ENCODE measurements at regions not wholly inside any gene's neighbourhood (a gene's known extent, or its start where the extent isn't known, plus 50 kb on each side); places are given as distances from the start of the nearest gene placed in this dataset.
"Not testable (repeated sequence)": the region's sequence is repeated elsewhere in the genome, so short reads cannot be mapped to it uniquely, and the experiment has no call there.

- no peak for DNase-seq (ENCODE audit: low spot score)
- H3K27ac Mint-ChIP-seq (ENCODE audit: unreplicated experiment): no peak overlapping the region
- H3K36me3 Mint-ChIP-seq (ENCODE audit: low read depth, unreplicated experiment): no peaks in the 10 kb centered on the region
- H3K9me3 Mint-ChIP-seq (ENCODE audit: unreplicated experiment): no peaks in the 10 kb centered on the region
- H3K27me3 Mint-ChIP-seq (ENCODE audit: unreplicated experiment): peaks cover 1% of the 10 kb centered on the region
- no peak for TF ChIP-seq CTCF (IDR thresholded peaks at IDR 0.05; ENCODE audit: unreplicated experiment)
- H3K4me1 Mint-ChIP-seq (ENCODE audit: unreplicated experiment): no peaks in the 10 kb centered on the region
- no peak overlapping the region for H3K4me3 Mint-ChIP-seq (ENCODE audit: unreplicated experiment)
Observed at GRCh38 chr11:97007283-97007682, 617.5 kb downstream of the JRKL start.

- H3K36me3 Mint-ChIP-seq (ENCODE audit: low read depth, unreplicated experiment): no peaks in the 10 kb centered on the region
- no peak for DNase-seq (ENCODE audit: low spot score)
- no peak overlapping the region for H3K4me3 Mint-ChIP-seq (ENCODE audit: unreplicated experiment)
- H3K27me3 Mint-ChIP-seq (ENCODE audit: unreplicated experiment): peaks cover 1% of the 10 kb centered on the region
- H3K27ac Mint-ChIP-seq (ENCODE audit: unreplicated experiment): no peak overlapping the region
- TF ChIP-seq CTCF (IDR thresholded peaks at IDR 0.05; ENCODE audit: unreplicated experiment): no peak
- H3K9me3 Mint-ChIP-seq (ENCODE audit: unreplicated experiment): no peaks in the 10 kb centered on the region
- no peaks in the 10 kb centered on the region for H3K4me1 Mint-ChIP-seq (ENCODE audit: unreplicated experiment)
Observed at GRCh38 chr11:97009613-97010012, 619.8 kb downstream of the JRKL start.

GRCh38 chr11:97010997-97011396, 621.2 kb downstream of the JRKL start:
- DNase-seq (ENCODE audit: low spot score); H3K4me3 Mint-ChIP-seq (ENCODE audit: unreplicated experiment); H3K27me3 Mint-ChIP-seq (ENCODE audit: unreplicated experiment); H3K4me1 Mint-ChIP-seq (ENCODE audit: unreplicated experiment); H3K36me3 Mint-ChIP-seq (ENCODE audit: low read depth, unreplicated experiment); H3K9me3 Mint-ChIP-seq (ENCODE audit: unreplicated experiment); H3K27ac Mint-ChIP-seq (ENCODE audit: unreplicated experiment): not testable (repeated sequence)

GRCh38 chr11:97015327-97015726, 625.5 kb downstream of the JRKL start:
- H3K27ac Mint-ChIP-seq (ENCODE audit: unreplicated experiment): no peak overlapping the region
- DNase-seq (ENCODE audit: low spot score): no peak
- no peaks in the 10 kb centered on the region for H3K9me3 Mint-ChIP-seq (ENCODE audit: unreplicated experiment)
- H3K4me3 Mint-ChIP-seq (ENCODE audit: unreplicated experiment): no peak overlapping the region
- H3K36me3 Mint-ChIP-seq (ENCODE audit: low read depth, unreplicated experiment): no peaks in the 10 kb centered on the region
- H3K4me1 Mint-ChIP-seq (ENCODE audit: unreplicated experiment): no peaks in the 10 kb centered on the region
- no peaks in the 10 kb centered on the region for H3K27me3 Mint-ChIP-seq (ENCODE audit: unreplicated experiment)
- TF ChIP-seq CTCF (IDR thresholded peaks at IDR 0.05; ENCODE audit: unreplicated experiment): no peak

- no peak for DNase-seq (ENCODE audit: low spot score)
- H3K4me3 Mint-ChIP-seq (ENCODE audit: unreplicated experiment): no peak overlapping the region
- no peaks in the 10 kb centered on the region for H3K4me1 Mint-ChIP-seq (ENCODE audit: unreplicated experiment)
- no peaks in the 10 kb centered on the region for H3K36me3 Mint-ChIP-seq (ENCODE audit: low read depth, unreplicated experiment)
- no peaks in the 10 kb centered on the region for H3K9me3 Mint-ChIP-seq (ENCODE audit: unreplicated experiment)
- TF ChIP-seq CTCF (IDR thresholded peaks at IDR 0.05; ENCODE audit: unreplicated experiment): no peak
- no peak overlapping the region for H3K27ac Mint-ChIP-seq (ENCODE audit: unreplicated experiment)
- H3K27me3 Mint-ChIP-seq (ENCODE audit: unreplicated experiment): no peaks in the 10 kb centered on the region
Observed at GRCh38 chr11:97019305-97019704, 629.5 kb downstream of the JRKL start.

- Mint-ChIP-seq H3K4me1 (ENCODE audit: unreplicated experiment) (no peaks in the 10 kb centered on the region), H3K4me3 (ENCODE audit: unreplicated experiment) (no peak overlapping the region), H3K27me3 (ENCODE audit: unreplicated experiment) (no peaks in the 10 kb centered on the region), H3K36me3 (ENCODE audit: low read depth, unreplicated experiment) (no peaks in the 10 kb centered on the region), H3K9me3 (ENCODE audit: unreplicated experiment) (no peaks in the 10 kb centered on the region), H3K27ac (ENCODE audit: unreplicated experiment) (no peak overlapping the region)
- no peak for DNase-seq (ENCODE audit: low spot score)
- TF ChIP-seq CTCF (IDR thresholded peaks at IDR 0.05; ENCODE audit: unreplicated experiment): no peak
Observed at GRCh38 chr11:97019754-97020153, 629.9 kb downstream of the JRKL start.
